Bronchial epithelial cell (primary cell): ENCODE measurements at regions not wholly inside any gene's neighbourhood (a gene's known extent, or its start where the extent isn't known, plus 50 kb on each side); places are given as distances from the start of the nearest gene placed in this dataset.

ENCODE experiments used
- DNase-seq: peaks from one replicate; pipeline ENCODE4 v3.0.0-alpha.2; 2010; ENCODE audit warnings: low read depth
- FAIRE-seq: peaks from 2 replicates; lab custom pipeline; 2011; peaks lifted over from hg19 to GRCh38; lab: Jason Lieb, UNC
- H3K27me3 ChIP-seq: 2 replicates; pipeline ENCODE4 v1.5.1; 2011; ENCODE audit warnings: low read length; ENCODE audit not compliant: control insufficient read depth, insufficient read depth
- H3K36me3 ChIP-seq: 2 replicates; pipeline ENCODE4 v1.5.1; 2011; ENCODE audit warnings: low read length; ENCODE audit not compliant: control insufficient read depth, insufficient read depth
- H3K4me3 ChIP-seq: 2 replicates; pipeline ENCODE4 v1.5.1; 2011; ENCODE audit warnings: mild to moderate bottlenecking, low read depth, low read length, control low read depth
- TF ChIP-seq, protein P1 (sequence below): IDR thresholded peaks from 2 replicates; pipeline ENCODE4 v1.5.1; 2011; ENCODE audit warnings: mild to moderate bottlenecking, moderate library complexity, low read length, control low read depth, inconsistent platforms; ENCODE audit not compliant: insufficient read depth, severe bottlenecking

DNA sequence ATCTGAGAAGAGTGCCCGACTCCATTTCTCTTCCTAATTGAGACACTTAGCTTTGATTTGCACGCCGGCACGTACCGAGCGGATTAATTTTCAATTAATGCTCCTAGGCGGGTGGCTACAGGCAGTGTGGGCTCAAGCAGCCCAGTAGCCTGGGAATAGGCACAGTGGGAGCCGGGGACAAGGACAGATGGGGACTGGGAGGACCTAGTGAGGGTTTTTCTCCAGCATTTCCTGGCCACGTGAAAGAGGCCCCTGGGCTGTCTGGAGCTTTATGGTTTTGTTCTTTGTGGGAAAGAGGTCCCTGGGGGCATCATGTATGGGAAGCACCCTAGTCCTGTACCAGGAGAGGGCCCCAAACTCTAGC is 78.6 kb upstream of the CSF3R start:
- no peaks in the 10 kb centered on the region for H3K36me3 ChIP-seq
- no peaks in the 10 kb centered on the region for H3K27me3 ChIP-seq
- H3K4me3 ChIP-seq: no peak overlapping the region
- DNase-seq (no peak), FAIRE-seq (no peak)
- TF ChIP-seq, protein P1, sequence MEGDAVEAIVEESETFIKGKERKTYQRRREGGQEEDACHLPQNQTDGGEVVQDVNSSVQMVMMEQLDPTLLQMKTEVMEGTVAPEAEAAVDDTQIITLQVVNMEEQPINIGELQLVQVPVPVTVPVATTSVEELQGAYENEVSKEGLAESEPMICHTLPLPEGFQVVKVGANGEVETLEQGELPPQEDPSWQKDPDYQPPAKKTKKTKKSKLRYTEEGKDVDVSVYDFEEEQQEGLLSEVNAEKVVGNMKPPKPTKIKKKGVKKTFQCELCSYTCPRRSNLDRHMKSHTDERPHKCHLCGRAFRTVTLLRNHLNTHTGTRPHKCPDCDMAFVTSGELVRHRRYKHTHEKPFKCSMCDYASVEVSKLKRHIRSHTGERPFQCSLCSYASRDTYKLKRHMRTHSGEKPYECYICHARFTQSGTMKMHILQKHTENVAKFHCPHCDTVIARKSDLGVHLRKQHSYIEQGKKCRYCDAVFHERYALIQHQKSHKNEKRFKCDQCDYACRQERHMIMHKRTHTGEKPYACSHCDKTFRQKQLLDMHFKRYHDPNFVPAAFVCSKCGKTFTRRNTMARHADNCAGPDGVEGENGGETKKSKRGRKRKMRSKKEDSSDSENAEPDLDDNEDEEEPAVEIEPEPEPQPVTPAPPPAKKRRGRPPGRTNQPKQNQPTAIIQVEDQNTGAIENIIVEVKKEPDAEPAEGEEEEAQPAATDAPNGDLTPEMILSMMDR: no peak

DNA sequence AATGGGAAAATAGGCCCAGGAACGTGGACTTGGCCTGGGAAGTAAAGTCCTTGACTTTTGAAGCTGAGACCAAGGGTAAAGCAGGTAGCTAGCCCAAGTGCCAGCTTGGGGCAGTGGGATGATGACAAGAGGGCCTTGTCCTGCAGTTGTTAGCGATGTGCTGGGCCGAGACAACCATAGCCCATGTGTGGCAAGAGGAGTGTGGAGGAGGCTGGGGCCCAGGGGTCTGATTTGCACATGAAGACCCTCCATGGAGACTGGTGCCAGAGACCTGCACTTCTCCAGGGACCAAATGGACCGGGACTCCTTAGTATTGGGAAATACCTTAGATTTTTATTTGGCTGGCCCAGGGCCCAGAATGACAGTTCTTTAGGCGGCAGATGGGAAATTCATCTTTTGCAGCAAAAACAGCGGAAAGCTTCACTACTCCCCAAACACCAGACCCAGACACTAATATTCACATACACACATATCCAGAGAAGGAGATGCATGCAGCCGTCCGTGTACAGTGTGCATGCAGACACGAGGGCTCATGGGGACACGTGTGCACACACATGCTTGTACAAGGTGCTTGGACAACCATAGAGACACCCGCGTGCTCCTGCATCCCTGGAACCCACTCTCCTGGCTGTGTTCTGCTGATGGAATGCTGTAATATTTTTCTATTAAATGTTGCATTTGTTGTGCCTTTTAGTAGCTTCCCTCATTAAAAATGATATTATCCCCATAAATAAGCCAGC is 78.1 kb upstream of the CSF3R start:
- DNase-seq (no peak), FAIRE-seq (no peak)
- H3K27me3 ChIP-seq: no peaks in the 10 kb centered on the region
- H3K36me3 ChIP-seq: no peaks in the 10 kb centered on the region
- TF ChIP-seq, protein P1: no peak
- H3K4me3 ChIP-seq: no peak overlapping the region

DNA sequence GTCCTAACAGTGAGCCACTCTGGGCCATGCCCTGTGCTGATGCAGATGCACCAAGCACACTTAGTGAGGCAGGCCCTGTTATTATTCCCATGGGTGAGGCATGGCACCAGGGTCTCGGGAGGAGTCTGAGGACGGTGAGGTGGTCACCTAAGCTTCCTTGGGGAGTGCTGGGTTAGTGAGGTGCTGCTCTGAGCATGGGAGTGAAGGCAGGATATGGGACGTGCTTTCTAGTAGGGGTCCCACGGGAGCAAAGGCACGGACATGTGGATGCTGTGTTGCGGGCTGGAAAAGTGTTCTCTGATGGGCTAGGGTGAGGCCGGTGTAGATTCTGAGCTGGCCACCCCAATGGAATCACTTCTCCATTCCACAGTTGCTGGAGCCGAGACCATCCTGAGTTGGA is 77.5 kb upstream of the CSF3R start:
- Histone ChIP-seq H3K27me3 (peaks cover 2% of the 10 kb centered on the region), H3K36me3 (no peaks in the 10 kb centered on the region), H3K4me3 (no peak overlapping the region)
- TF ChIP-seq, protein P1: no peak
- DNase-seq (no peak), FAIRE-seq (peak; percentile 52)

DNA sequence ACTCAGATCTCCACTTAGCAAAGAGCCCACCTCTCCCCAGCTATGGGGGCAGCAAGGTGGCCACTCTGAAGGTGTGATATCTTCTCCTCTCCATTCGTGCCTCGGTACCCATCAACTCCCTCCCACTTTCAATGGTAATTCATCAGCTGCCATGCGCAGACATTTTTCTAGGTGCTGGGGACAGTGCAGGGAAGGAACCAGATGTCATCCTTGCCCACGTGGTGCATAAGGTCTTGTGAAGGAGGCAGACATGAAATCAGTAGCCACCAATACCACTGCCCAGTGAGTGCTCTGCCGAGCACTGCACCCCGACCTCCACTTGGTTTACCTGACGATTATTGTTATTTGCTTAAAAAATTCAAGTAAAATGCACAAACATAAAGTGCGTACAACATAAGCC is 76.3 kb upstream of the CSF3R start:
- H3K36me3 ChIP-seq: no peaks in the 10 kb centered on the region
- no peak overlapping the region for H3K4me3 ChIP-seq
- peaks cover 2% of the 10 kb centered on the region for H3K27me3 ChIP-seq
- DNase-seq (no peak), FAIRE-seq (peak; percentile 83)
- TF ChIP-seq, protein P1: no peak

DNA sequence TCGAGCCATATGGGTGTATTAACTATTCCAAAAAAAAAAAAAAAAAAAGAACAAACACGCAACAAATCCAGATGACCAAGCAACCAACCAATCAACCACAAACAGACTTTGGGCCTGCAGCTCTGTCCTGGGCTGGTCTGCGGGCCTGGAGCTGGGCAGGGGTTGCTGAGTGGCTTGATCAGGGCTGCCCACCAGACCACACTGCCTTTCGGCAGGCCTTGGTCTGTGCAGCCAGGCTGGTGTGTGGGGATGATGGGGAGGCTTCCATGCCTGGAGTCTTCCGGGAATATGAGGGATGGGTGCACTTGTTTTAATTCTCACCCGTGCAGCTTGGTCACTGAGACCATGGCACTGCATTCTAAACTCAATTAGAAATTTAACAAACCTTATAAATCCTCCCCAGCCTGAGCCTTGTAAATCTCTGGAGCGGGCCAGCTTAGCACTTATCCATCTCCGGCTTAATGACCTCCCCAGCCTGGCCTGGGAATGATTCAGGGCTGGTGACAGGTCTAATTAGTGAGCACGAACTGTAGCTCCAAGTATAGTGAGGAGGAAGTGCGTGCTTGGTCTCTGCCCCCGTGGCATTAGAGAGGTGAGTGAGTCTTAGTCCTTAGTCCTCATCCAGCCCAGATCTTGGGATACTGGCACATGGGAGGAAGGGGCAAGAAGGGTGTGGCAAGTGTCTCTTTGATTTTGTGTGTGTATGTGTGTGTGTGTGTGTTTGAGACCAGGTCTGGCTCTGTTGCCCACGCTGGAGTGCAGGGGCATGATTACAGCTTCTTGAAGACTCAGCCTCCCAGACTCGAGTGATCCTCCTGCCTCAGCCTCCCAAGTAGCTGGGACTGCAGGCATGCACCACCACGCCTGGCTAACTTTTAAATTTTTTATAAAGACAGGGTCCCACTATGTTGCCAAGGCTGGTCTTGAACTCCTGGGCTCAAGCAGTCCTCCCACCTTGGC is 74.6 kb upstream of the CSF3R start:
- Histone ChIP-seq H3K27me3 (peaks cover 7% of the 10 kb centered on the region), H3K4me3 (no peak overlapping the region), H3K36me3 (no peaks in the 10 kb centered on the region)
- no peak for DNase-seq
- no peak for FAIRE-seq
- TF ChIP-seq, protein P1: no peak
